Testis (tissue), 2 donors: ENCODE measurements at regions not wholly inside any gene's neighbourhood (a gene's known extent, or its start where the extent isn't known, plus 50 kb on each side); places are given as distances from the start of the nearest gene placed in this dataset.
A peak's percentile ranks its signal among the peaks of the same experiment; 100 is the strongest.

Source experiments
- POLR2A ChIP-seq: fragments of 450-650 bp; IDR thresholded peaks from one replicate; pipeline ENCODE4 v1.6.1; 2017; ENCODE audit warnings: antibody characterized with exemption, mild to moderate bottlenecking, moderate library complexity
- TF ChIP-seq, protein P1 (sequence below), 3 experiments: fragments of 450-650 bp in 2 of 3; fragments of 200-600 bp in 1 of 3; sonication (generic) in 1 of 3; IDR thresholded peaks; one replicate each; pipeline ENCODE4 v1.5.1; 2016 to 2019; ENCODE audit warnings: antibody characterized with exemption in 3 of 3, mild to moderate bottlenecking in 2 of 3, moderate library complexity in 1 of 3

DNA sequence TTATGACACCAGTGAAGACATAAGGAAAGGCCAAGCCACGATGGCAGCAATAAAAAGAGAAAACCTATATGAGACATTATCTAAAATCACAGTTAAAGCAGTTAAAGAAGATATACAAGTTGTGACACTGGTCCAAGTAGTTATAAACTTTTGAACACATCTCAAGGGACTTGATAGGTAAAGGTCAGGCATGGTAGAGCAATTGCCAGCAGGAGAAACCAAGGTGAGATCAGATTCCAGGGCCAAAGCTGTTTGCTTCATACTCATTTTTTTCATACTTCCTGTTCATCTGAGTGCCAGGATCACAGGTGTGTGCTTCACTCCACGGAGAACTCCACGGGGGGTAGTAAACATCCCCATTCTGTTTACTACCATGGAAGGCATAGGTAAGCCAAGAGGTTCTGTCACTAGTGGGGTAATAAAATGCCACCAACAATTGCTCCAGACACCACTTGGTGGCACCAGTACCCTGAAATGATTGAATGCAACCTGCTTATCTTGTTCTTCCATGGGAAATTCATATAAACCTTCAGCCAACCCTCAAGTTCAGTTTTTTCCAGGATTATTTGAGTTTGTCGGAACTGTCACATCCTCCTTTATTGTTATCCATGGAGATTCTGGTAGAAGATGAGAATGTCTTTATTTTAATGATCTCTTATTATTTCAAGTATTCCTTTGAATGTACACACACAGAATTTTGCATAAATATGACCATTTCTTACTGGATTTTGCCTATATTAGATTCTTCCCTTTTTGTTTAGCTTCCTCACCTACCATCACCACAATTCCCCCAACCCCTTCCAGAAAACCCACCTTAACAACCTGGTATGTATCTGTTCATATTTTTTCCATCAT is 59.2 kb upstream of the TSPAN8 start:
- TF ChIP-seq, protein P1, sequence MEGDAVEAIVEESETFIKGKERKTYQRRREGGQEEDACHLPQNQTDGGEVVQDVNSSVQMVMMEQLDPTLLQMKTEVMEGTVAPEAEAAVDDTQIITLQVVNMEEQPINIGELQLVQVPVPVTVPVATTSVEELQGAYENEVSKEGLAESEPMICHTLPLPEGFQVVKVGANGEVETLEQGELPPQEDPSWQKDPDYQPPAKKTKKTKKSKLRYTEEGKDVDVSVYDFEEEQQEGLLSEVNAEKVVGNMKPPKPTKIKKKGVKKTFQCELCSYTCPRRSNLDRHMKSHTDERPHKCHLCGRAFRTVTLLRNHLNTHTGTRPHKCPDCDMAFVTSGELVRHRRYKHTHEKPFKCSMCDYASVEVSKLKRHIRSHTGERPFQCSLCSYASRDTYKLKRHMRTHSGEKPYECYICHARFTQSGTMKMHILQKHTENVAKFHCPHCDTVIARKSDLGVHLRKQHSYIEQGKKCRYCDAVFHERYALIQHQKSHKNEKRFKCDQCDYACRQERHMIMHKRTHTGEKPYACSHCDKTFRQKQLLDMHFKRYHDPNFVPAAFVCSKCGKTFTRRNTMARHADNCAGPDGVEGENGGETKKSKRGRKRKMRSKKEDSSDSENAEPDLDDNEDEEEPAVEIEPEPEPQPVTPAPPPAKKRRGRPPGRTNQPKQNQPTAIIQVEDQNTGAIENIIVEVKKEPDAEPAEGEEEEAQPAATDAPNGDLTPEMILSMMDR (IDR thresholded peaks at IDR 0.05): peak in 1 of 3 experiments; percentile 51
- TF ChIP-seq POLR2A: no peak
